ENCODE measurements at regions not wholly inside any gene's neighbourhood (a gene's known extent, or its start where the extent isn't known, plus 50 kb on each side); places are given as distances from the start of the nearest gene placed in this dataset.
"Not testable (repeated sequence)": the region's sequence is repeated elsewhere in the genome, so short reads cannot be mapped to it uniquely, and the experiment has no call there.

- DNase-seq (ENCODE audit: low read depth in 4 of 4, low spot score in 3 of 4), result no peak
Observed at GRCh38 chr1:47655521-47656300, 217.9 kb downstream of the FOXD2 start.

GRCh38 chr1:47656719-47657685 is 219.2 kb downstream of the FOXD2 start:
- DNase-seq (ENCODE audit: low read depth in 4 of 4, low spot score in 3 of 4), result no peak

GRCh38 chr1:47658161-47658920 is 220.5 kb downstream of the FOXD2 start:
- no peak for DNase-seq (ENCODE audit: low read depth in 4 of 4, low spot score in 3 of 4)

GRCh38 chr1:47659146-47659545 is 221.3 kb downstream of the FOXD2 start:
- no peak for DNase-seq (ENCODE audit: low read depth in 4 of 4, low spot score in 3 of 4)

GRCh38 chr1:47660622-47661021 is 222.8 kb downstream of the FOXD2 start:
- no peak for DNase-seq (ENCODE audit: low read depth in 4 of 4, low spot score in 3 of 4)

GRCh38 chr1:47661040-47661439 is 223.2 kb downstream of the FOXD2 start:
- DNase-seq (ENCODE audit: low read depth in 4 of 4, low spot score in 3 of 4), result no peak

- no peak for DNase-seq (ENCODE audit: low read depth in 4 of 4, low spot score in 3 of 4)
Observed at GRCh38 chr1:47662068-47662467, 224.2 kb downstream of the FOXD2 start.

GRCh38 chr1:47663286-47663685 is 225.4 kb downstream of the FOXD2 start:
- no peak for DNase-seq (ENCODE audit: low read depth in 4 of 4, low spot score in 3 of 4)

- no peak for DNase-seq (ENCODE audit: low read depth in 4 of 4, low spot score in 3 of 4)
Observed at GRCh38 chr1:47664356-47664755, 226.5 kb downstream of the FOXD2 start.

- not testable (repeated sequence) for DNase-seq (ENCODE audit: low read depth in 4 of 4, low spot score in 3 of 4)
Observed at GRCh38 chr1:47664896-47665295, 227.1 kb downstream of the FOXD2 start.

GRCh38 chr1:47669081-47669585 is 231.3 kb downstream of the FOXD2 start:
- no peak for DNase-seq (ENCODE audit: low read depth in 4 of 4, low spot score in 3 of 4)

GRCh38 chr1:47672622-47673021 is 234.8 kb downstream of the FOXD2 start:
- DNase-seq (ENCODE audit: low read depth in 4 of 4, low spot score in 3 of 4), result no peak

- DNase-seq (ENCODE audit: low read depth in 4 of 4, low spot score in 3 of 4), result no peak
Observed at GRCh38 chr1:47674189-47674588, 236.3 kb downstream of the FOXD2 start.

- DNase-seq (ENCODE audit: low read depth in 4 of 4, low spot score in 3 of 4), result no peak
Observed at GRCh38 chr1:47675047-47675675, 237.3 kb downstream of the FOXD2 start.

- no peak for DNase-seq (ENCODE audit: low read depth in 4 of 4, low spot score in 3 of 4)
Observed at GRCh38 chr1:47675721-47676120, 237.9 kb downstream of the FOXD2 start.

GRCh38 chr1:47676311-47677054 is 238.6 kb downstream of the FOXD2 start:
- no peak for DNase-seq (ENCODE audit: low read depth in 4 of 4, low spot score in 3 of 4)

GRCh38 chr1:47677241-47677940 is 239.5 kb downstream of the FOXD2 start:
- DNase-seq (ENCODE audit: low read depth in 4 of 4, low spot score in 3 of 4), result no peak

GRCh38 chr1:47678464-47678980 is 240.7 kb downstream of the FOXD2 start:
- no peak for DNase-seq (ENCODE audit: low read depth in 4 of 4, low spot score in 3 of 4)

All from left renal pelvis (tissue), 4 donors.